Body of pancreas (tissue), 4 donors: ENCODE measurements at regions not wholly inside any gene's neighbourhood (a gene's known extent, or its start where the extent isn't known, plus 50 kb on each side); places are given as distances from the start of the nearest gene placed in this dataset.
"Not testable (repeated sequence)": the region's sequence is repeated elsewhere in the genome, so short reads cannot be mapped to it uniquely, and the experiment has no call there.

Source experiments
- ATAC-seq: fragments of 150-250 bp; one replicate; pipeline ENCODE4 v1.9.1; 2016
- DNase-seq, 4 donors: peaks; one replicate each; pipeline ENCODE4 v3.0.0-alpha.2; 2019
- H3K27ac ChIP-seq, 4 donors: fragments of 200-600 bp; sonication (generic); 1 replicate in 3 of 4; 2 replicates in 1 of 4; pipeline versions ENCODE4 v1.5.1 to v1.6.1; 2016 to 2019; ENCODE audit warnings: mild to moderate bottlenecking in 1 of 4, mixed read lengths in 1 of 4, moderate library complexity in 1 of 4
- H3K27me3 ChIP-seq, 2 donors: fragments of 200-600 bp; sonication (generic); one replicate each; pipeline ENCODE4 v1.6.0; 2016; ENCODE audit warnings: mild to moderate bottlenecking in 1 of 2
- H3K36me3 ChIP-seq, 2 donors: fragments of 200-600 bp; sonication (generic); replicated peaks in 1 of 2; 2 replicates each; pipeline ENCODE4 v1.5.1; 2016; ENCODE audit warnings: low read depth in 2 of 2; ENCODE audit not compliant: insufficient read depth in 1 of 2
- H3K4me1 ChIP-seq: fragments of 200-600 bp; sonication (generic); one replicate; pipeline ENCODE4 v1.6.0; 2016
- H3K4me3 ChIP-seq, 2 donors: fragments of 200-600 bp; sonication (generic); 1 replicate in 1 of 2; 2 replicates in 1 of 2; pipeline ENCODE4 v1.5.1; 2016 to 2019
- H3K9me3 ChIP-seq, 3 donors: fragments of 200-600 bp; sonication (generic); 1 replicate in 2 of 3; 2 replicates in 1 of 3; pipeline ENCODE4 v1.5.1; 2016
- CTCF ChIP-seq, 7 experiments: fragments of 450-650 bp in 4 of 7; fragments of 200-600 bp in 3 of 7; sonication (generic) in 3 of 7; IDR thresholded peaks; one replicate each; pipeline ENCODE4 v1.5.1; 2016 to 2019; ENCODE audit warnings: antibody characterized with exemption in 7 of 7
- POLR2A ChIP-seq, 3 donors: fragments of 450-650 bp; IDR thresholded peaks; one replicate each; pipeline ENCODE4 v1.6.1; 2016; ENCODE audit warnings: antibody characterized with exemption in 3 of 3, mild to moderate bottlenecking in 2 of 3
- WGBS, 2 donors: methylation state at CpG; one replicate each; pipeline ENCODE4 v1.1.5; 2017; 5-methylcytosine and 5-hydroxymethylcytosine counted together
- intact Hi-C: fragments of 100-400 bp; cut with DNase I; formaldehyde crosslinking; loops from one replicate; pipeline ENCODE4 v1.15.1; 2023

GRCh38 chr13:53281677-53282076 lies 253.1 kb downstream of the OLFM4 start:
- TF ChIP-seq CTCF (IDR thresholded peaks at IDR 0.05) (no peak), POLR2A (IDR thresholded peaks at IDR 0.05) (no peak)
- ATAC-seq, result no peak
- no peak overlapping the region for H3K27ac ChIP-seq
- no peak overlapping the region for H3K4me3 ChIP-seq
- no peaks in the 10 kb centered on the region for H3K4me1 ChIP-seq
- intact Hi-C loops, result no loop called here
- no peaks in the 10 kb centered on the region for H3K27me3 ChIP-seq
- no peaks in the 10 kb centered on the region for H3K36me3 ChIP-seq
- H3K9me3 ChIP-seq, result no peaks in the 10 kb centered on the region
- DNase-seq, result no peak

GRCh38 chr13:53285896-53286430 lies 257.4 kb downstream of the OLFM4 start:
- intact Hi-C loops, result no loop called here
- no peaks in the 10 kb centered on the region for H3K36me3 ChIP-seq
- no peak overlapping the region for H3K4me3 ChIP-seq
- H3K4me1 ChIP-seq, result no peaks in the 10 kb centered on the region
- TF ChIP-seq CTCF (IDR thresholded peaks at IDR 0.05) (no peak), POLR2A (IDR thresholded peaks at IDR 0.05) (no peak)
- no peak for DNase-seq
- H3K9me3 ChIP-seq, result no peaks in the 10 kb centered on the region
- ATAC-seq, result no peak
- no peaks in the 10 kb centered on the region for H3K27me3 ChIP-seq
- H3K27ac ChIP-seq, result no peak overlapping the region
- 47 to 58% methylated on average over 7 of the region's 7 CpGs for WGBS, 2 donors

GRCh38 chr13:53298396-53298795 lies 269.8 kb downstream of the OLFM4 start:
- no peak for ATAC-seq

GRCh38 chr13:53301449-53301848 lies 272.8 kb downstream of the OLFM4 start:
- DNase-seq (no peak), ATAC-seq (no peak)
- H3K4me3 ChIP-seq, result no peak overlapping the region
- no peak for TF ChIP-seq POLR2A (IDR thresholded peaks at IDR 0.05)
- no peak for TF ChIP-seq CTCF (IDR thresholded peaks at IDR 0.05)
- H3K4me1 ChIP-seq, result no peaks in the 10 kb centered on the region
- H3K27me3 ChIP-seq, result no peaks in the 10 kb centered on the region
- no peaks in the 10 kb centered on the region for H3K36me3 ChIP-seq
- intact Hi-C loops, result no loop called here
- H3K27ac ChIP-seq, result no peak overlapping the region
- H3K9me3 ChIP-seq, result no peaks in the 10 kb centered on the region
- 8 to 10% methylated on average over 3 of the region's 3 CpGs for WGBS, 2 donors

More at GRCh38 chr13:53298396-53298795, 269.8 kb downstream of the OLFM4 start:
- no peak for DNase-seq
- Histone ChIP-seq H3K4me3 (no peak overlapping the region), H3K27me3 (no peaks in the 10 kb centered on the region), H3K36me3 (no peaks in the 10 kb centered on the region), H3K9me3 (no peaks in the 10 kb centered on the region), H3K4me1 (no peaks in the 10 kb centered on the region), H3K27ac (no peak overlapping the region)
- 73 to 82% methylated on average over 1 of the region's 1 CpG for WGBS, 2 donors
- intact Hi-C loops, result no loop called here
- TF ChIP-seq CTCF (IDR thresholded peaks at IDR 0.05), result no peak
- TF ChIP-seq POLR2A (IDR thresholded peaks at IDR 0.05), result no peak

GRCh38 chr13:53305419-53305818 lies 276.8 kb downstream of the OLFM4 start:
- H3K4me3 ChIP-seq, H3K9me3 ChIP-seq, H3K27me3 ChIP-seq, DNase-seq, H3K36me3 ChIP-seq, H3K4me1 ChIP-seq, ATAC-seq, intact Hi-C loops, H3K27ac ChIP-seq: not testable (repeated sequence)
- WGBS, 2 donors, result 50 to 72% methylated on average over 1 of the region's 1 CpG
